Myocyte (in vitro differentiated cells): ENCODE measurements at regions not wholly inside any gene's neighbourhood (a gene's known extent, or its start where the extent isn't known, plus 50 kb on each side); places are given as distances from the start of the nearest gene placed in this dataset.

Source experiments
- DNase-seq: peaks from one replicate; pipeline ENCODE4 v3.0.0-alpha.2; 2012; ENCODE audit warnings: low read depth

DNA sequence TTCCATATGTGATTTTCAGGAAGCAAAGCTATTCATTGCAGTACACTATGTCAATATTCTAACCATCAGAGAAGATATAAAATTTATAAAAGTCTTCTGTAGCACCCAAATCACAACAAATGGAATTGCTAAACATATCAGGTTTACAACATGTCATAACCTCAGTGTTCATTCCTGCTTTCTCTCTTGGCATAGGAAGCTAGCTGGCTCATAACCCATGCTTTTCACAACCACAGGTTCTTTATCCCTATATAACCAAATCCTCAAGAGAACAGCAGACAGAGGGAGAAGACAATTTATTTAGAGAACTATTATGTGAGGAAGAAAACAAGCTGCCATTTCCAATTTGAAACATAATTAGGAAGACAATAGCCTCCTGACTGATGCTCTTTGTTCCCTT, 997.0 kb upstream of the ACVR2A start:
- DNase-seq: no peak

DNA sequence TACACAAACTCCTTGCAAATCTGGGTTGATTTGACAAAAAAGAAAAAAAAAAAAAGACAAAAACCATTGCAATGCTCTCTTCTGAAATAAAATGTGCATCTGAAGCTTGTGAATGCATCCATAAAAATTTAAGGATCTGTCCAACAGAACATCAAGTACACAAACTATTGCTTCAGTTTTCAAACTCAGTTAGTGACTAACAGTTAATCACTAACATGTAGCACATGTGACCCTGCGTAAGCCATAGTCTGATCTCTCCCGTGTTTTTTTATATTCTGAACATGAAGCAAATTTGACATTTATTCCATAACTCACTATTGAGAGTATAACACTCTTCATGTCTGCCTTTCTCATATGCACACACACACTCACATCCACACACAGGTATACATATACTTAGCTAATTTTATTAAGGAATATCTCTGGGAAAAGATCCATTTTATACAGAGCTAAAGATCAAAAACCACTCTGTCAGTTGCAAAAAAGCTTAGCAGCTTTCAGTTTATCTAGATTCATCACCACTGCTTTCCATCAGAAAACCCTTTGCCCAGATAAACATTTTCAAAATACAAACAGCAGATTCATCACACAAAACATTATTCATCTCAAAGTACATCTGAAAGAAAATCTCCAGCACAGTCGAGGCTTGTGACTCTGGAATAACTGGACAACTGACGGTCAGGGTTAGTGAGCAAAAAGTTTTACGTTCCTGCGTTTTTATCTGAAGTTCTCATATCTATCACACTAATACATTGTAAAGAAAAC, 1000.4 kb upstream of the ACVR2A start:
- DNase-seq: no peak

- peak; percentile 98 for DNase-seq
Observed at GRCh38 chr2:146837857-146838256, 1007.0 kb upstream of the ACVR2A start.

DNA sequence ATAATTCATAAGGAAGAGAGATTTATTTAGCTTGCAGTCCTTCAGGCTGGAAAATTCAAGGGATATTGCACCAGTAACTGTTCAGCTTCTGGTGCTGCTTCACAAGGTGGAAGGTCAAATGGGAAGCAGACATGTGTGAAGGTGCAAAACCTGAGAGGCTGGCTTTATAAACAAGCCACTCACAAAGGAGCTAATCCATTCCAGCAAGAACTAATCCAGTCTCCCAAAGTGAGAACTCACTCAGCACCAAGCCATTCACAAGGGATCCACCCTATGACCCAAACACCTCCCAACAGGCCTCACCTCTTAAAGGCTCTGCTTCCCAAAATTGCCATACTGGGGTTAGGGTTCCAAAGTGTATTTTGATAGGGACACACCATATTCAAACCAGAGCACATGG, 1018.4 kb upstream of the ACVR2A start:
- no peak for DNase-seq

DNA sequence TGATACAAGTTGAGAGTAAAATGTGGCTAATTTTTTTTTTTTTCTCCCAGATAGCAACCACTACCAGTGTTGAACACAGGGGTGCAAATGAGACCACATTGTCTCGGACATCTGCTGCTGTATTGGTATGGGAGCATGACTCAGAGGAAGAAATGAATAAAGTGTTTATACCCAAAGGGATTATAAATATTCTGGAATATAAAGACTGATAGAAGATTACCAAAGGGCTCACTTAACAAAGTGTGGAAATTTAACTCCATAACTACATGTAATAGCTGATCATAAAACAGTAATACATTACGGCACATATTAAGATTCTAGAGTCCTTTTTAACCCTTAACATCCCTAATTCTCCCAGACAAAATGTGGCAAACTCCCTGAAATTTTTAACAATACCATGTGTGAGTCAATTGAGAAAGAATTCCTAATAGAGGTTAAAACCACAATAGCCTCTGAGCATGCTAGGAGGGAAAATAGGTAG, 1023.0 kb upstream of the ACVR2A start:
- DNase-seq: peak; percentile 85

GRCh38 chr2:146820672-146821071, 1024.2 kb upstream of the ACVR2A start:
- peak; percentile 67 for DNase-seq

DNA sequence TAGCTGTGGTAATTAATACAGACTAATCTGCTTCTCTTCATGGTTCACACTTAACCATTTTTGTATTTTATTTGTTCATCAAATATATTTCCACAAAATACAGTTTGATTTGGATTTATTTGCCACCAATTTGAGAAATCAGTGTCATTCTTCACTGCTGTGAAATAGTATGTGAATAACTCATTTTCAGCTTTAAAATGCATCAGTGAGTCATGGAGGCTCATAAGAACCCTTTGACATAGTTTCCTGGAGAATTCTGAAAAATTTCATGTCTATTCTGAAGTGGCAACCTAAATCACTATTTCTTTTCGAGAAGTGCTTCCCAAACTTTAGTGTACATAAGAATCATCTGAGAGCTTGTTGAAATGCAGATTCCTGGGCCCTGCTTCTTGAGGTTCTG, 1026.7 kb upstream of the ACVR2A start:
- no peak for DNase-seq

DNA sequence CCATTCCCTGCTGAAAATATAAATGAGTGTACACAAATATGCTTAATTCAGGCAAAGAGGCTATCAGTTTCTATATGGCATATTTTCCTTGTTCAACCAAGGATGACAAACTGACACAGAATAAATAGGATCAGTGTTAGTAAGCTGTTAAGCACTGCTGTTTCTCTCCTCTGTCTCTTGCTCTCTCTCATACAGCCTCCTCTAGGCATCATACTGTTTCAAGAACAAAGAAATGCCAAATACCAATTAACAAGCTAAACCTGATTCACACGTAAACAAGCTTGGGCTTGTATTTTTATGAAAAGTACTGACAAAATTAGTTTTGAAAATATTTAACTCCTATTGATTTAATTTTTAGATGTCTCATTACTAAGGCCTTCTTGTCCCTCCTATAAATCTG, 1027.2 kb upstream of the ACVR2A start:
- no peak for DNase-seq

- no peak for DNase-seq
Observed at GRCh38 chr2:146814971-146815370, 1029.9 kb upstream of the ACVR2A start.

DNA sequence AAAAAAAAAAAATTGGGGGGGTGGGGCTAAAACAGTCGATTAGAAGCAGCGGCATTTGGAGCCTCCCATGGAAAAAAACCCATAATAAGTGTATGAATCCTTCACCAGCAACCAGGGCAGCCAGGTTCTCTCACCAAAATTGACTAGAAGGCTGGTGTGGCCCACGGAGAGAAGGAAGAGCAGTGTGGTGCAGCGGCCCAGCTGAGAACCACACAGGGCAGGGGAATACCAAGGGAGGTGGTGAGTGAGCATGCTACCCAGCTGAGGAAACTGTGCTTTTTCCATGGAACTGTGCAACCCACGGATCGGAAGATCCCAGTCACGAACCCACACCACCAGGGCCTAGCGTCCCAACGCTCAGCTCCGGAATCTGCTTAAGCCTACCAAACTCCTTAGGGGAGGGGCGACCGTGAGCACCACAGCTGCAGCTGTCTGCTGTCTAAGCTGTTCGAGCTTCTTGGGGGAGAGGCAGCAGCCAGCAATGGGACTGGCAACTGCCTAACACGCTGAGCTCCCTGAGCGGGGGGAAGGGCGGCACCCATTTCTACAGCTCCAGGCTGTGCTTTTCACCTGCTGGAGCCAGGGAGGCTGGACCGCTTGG, 1037.2 kb upstream of the ACVR2A start:
- peak; percentile 82 for DNase-seq

DNA sequence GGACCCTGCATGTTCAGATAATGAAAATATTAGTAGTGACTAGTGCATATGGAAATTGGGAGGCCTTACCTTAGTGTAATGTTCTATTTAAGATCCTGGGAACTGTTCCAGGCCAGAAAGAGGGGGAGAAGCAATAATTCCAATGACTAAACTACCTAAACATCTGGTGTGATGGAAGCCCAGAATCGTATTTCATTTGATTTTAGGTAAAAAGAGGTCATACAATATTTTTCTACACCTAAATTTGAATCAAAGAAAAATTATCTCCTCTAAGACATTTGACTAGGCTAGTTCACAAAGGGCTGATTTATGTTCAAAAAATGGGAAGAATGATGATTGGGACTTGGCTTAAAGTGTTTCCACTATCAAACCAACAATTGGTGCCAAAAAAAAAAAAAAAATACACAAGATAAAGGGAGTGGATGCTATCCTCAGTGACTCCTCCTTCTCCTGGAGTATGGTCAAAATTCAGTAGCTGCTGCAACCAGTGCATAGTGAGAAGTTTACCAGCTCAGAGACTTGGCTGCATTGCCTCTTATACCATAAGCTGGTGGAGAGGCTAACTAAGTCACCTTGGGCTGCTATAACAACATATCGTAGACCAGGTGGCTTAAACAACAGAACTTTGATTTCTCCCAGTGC, 1038.3 kb upstream of the ACVR2A start:
- DNase-seq: no peak

- DNase-seq: no peak
Observed at GRCh38 chr2:146804288-146804687, 1040.5 kb upstream of the ACVR2A start.

DNA sequence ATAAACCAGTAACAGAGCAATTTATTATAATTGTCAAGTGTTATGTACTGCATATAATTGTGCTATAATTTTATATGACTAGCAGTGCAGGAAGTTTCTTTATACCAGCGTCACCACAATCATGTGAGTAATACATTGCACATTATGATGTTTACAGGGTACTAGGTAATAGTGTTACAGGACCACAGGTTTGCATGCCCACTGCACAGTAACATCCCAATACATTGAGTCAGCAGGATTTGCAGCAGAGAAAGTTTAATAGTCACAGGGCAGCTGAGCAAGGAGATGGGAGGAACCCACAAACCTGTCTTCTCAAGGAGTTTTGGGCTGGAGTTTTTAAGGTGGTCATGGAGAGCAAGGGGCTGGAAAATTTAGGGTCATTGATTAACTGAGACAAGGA, 1042.9 kb upstream of the ACVR2A start:
- DNase-seq: no peak

- no peak for DNase-seq
Observed at GRCh38 chr2:146786396-146786795, 1058.4 kb upstream of the ACVR2A start.

- DNase-seq: peak; percentile 39
Observed at GRCh38 chr2:146785101-146785500, 1059.7 kb upstream of the ACVR2A start.

DNA sequence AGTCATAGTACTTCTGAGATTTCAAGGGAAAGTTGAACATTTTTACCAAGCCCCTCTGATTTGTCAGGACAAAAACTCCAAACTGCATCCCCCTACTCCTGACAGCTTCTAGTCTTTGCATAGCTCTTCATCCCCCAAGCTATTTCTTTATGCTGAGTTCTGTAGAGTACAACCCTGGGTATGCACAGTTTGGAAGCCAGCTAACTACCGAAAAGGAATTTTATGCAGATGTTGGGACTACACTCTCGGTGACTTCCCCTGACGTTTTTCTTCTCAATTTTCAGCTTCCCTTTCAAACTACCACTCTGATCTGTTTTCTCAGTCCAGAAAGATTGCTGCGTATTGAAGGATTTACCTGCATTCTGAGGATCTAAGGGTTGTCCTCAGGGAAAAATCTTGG, 1060.2 kb upstream of the ACVR2A start:
- DNase-seq: no peak

DNA sequence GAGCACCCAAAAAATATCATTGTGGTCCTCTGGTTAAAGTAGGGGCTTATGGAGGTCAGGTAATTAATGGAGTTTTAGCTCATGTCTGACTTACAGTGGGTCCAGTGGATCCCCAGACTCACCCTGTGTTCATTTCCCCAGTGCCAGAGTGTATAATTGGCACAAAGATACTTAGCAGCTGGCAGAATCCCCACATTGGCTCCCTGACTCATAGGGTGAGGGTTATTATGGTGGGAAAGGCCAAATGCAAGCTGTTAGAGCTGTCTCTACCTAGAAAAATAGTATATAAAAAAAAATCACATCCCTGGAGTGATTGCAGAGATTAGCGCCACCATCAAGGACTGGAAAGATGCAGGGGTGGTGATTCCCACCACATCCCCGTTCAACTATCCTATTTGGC, 1067.6 kb upstream of the ACVR2A start:
- peak; percentile 60 for DNase-seq

- no peak for DNase-seq
Observed at GRCh38 chr2:146776596-146776995, 1068.2 kb upstream of the ACVR2A start.

GRCh38 chr2:146771531-146771930, 1073.3 kb upstream of the ACVR2A start:
- DNase-seq: no peak

DNA sequence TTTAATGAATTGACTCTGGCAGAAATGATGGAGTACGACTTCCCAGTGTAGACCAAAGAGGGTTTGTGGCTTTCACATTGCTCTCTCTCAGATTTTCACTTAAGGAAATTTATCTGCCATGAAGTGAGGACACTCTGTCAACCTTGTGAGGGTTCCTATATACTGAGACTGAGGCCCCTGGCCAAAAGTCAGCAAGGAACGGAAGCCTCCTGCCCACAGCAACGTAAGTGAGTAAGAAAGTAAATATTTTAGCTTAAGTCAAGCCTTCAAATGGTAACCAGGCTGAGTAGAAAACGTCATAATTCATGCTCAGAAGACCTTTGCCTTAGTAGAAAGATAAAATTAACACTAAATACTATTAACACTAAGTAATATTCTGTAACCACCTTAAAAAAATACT, 1080.5 kb upstream of the ACVR2A start:
- no peak for DNase-seq

GRCh38 chr2:146762786-146763185, 1082.0 kb upstream of the ACVR2A start:
- DNase-seq: no peak

GRCh38 chr2:146754606-146755005, 1090.2 kb upstream of the ACVR2A start:
- no peak for DNase-seq

DNA sequence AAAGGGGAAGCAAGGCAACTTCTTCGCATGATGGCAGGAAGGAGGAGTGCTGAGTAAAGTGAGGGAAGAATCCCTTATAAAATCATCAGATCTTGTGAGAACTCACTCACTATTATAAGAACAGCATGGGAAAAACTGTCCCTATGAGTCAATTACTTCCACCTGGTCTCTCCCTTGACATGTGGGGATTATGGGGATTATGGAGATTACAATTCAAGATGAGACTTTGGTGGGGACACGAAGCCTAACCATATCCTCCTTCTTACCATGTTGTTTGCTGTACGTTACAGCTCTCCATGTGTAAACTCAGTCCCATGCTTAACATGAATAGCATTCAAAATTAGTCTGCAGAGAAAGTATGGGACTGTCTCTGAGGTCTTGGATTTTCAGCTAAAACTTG, 1096.8 kb upstream of the ACVR2A start:
- DNase-seq: peak; percentile 6
